GM19328 (cell line): ENCODE measurements at regions not wholly inside any gene's neighbourhood (a gene's known extent, or its start where the extent isn't known, plus 50 kb on each side); places are given as distances from the start of the nearest gene placed in this dataset.
A peak's percentile ranks its signal among the peaks of the same experiment; 100 is the strongest.

ENCODE experiments used
- ATAC-seq: cut with Tn5 transposase; IDR thresholded peaks from one replicate; pipeline ENCODE4 v1.9.1; 2021; ENCODE audit warnings: mild to moderate bottlenecking, moderate library complexity; ENCODE audit not compliant: unreplicated experiment

DNA sequence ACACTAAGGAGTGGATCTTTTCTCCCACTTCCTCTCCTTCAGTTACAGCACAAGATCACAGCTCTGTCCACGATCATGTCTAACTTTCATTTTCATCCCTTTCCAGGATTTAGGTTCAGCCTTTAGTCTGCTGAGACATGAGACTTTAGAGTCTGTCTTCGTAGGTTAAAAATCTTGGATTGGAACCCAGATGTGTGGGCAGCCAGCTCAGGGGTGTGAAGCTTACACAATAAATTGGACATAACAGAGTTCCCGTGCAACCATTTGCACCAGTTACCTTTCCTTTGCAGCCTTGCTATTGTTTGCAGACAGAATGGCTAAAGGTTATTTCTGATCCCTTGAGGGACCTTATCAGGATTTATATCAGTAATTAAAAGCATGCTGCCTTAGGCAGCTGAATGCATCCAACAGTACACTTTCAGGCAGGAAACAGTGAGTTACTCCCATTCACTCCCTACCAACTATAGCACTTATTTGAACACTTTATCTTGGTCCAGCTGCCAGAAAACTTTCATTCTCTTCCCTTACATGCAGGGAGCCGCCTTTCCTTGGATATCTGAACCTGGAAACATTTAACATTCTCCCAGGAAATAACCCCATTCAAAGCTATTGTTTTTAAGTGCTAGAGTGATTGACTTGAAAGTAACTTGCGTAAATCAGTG is 87.3 kb downstream of the TMEM100 start:
- no peak for ATAC-seq

DNA sequence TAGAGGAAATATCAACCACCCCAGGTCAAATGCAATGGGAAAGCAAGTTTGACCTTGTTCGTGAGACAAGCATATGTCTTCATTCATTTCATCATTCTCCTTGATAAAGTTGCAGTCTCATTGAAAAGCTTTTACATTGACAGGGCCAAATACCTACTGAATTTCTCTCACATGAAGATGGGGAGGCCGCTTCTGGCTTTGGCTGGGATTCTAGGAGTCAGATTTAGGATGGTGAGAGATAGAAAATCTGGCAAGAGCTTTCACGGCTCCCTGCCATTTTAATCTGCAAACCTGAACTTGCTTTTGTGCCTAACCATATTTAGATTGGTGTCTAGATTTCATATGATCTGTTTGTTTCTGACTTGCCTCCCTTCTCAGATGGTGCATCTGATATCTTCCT is 88.0 kb downstream of the TMEM100 start:
- ATAC-seq: no peak

DNA sequence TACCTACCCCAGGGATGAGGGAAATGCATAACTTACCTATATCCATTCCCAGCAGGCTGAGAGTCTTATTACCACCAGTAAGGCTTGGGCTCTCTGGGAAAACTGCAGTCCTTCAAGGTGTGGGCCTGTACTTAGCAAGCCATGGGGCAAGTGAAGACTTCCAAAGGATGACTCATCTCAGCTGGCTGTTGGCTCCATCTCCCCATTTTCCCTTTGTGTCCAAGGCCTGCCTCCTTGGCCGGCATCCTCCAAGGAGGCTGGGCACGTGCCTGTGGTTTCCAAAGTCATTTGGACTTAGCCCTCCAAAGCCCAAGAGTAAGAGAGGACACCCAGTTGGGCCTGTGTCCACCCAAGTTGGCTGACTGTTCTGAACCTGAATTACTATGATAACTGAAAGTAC is 89.8 kb downstream of the TMEM100 start:
- no peak for ATAC-seq

DNA sequence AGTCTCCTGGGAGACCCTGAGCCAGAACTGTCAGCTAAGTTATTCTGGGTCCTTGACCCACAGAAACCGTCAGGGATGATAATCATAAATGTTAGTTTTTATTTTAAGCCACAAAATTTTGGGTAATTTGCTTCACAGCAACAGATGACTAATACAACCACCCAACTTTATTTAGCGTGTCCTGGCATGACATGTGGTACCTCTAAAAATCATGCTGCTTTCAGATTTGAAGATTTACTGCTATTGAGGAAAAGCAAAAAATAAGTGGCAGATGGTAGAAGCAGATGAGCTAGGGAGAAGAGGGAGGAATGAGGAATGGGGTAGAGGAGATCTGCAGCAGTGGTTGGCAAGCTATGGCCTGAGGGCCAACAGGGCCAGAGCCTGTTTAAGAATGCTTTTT is 90.4 kb downstream of the TMEM100 start:
- no peak for ATAC-seq

DNA sequence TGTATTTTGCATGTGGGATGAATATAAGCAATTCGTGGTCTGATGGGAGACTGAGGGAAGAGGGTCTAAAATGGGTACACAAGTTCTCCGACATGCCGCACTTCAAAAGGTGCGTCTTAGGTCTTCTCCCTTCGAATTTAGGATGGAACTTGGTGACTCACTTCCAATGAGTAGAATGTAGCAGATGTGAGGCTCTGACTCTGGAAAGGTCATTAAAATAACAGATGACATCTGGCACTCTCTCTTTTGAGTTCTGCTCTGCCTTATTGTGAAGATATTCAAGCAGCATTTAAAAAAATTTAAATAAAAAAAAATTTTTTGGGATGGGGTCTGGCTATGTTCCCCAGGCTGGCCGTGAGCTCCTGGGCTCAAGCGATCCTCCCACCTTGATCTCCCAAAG is 92.7 kb downstream of the TMEM100 start:
- ATAC-seq: no peak

DNA sequence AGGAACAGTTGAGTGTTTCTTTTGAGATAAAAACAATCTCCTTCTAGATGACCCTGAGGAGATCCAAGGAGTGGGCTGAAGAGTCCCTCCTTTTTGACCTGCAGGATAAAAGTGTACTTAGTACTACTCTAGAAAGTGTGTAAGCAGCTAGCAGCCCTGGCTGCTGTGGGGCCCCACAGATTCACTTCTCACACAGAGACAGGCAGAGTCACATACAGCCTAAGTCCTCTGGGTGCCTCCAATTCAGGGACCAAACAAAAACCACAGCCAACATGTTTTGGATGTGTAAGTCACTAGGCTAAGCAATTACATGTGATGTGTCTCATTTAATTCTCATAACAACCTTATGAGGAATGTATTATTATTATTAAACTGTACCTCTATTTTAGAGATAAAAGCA is 97.1 kb downstream of the TMEM100 start:
- peak; percentile 71 for ATAC-seq

DNA sequence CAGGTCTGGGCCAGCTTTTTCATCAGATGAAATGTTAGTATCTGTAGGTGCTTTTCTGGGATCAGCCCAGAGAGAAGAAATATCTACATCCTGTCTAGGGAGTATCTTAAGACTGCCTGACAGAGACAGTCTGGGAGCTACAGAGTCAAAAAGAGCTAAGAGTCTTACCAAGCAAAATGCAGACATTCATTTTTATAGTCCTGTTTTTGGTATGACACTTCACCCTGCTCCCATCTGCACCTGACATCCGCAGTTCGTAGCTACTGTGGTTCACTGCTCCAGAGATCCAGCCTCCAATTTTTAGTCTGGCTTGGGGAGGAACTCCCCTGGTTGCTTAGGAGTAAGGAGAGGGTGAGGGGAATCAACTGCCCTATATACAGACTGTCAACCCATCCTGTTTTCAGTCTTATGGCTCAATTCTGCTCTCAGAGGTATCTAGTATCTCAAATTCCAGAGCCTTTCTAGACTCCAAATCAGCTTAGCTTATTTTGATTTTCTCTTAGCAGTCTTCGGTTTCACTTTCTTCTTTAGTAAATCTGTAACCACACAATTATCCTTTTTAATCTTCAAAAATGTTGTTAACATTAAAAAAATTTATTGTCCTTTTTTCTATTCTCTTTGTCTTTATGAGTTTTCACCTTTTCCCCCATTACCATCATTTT is 97.8 kb downstream of the TMEM100 start:
- peak; percentile 48 for ATAC-seq

DNA sequence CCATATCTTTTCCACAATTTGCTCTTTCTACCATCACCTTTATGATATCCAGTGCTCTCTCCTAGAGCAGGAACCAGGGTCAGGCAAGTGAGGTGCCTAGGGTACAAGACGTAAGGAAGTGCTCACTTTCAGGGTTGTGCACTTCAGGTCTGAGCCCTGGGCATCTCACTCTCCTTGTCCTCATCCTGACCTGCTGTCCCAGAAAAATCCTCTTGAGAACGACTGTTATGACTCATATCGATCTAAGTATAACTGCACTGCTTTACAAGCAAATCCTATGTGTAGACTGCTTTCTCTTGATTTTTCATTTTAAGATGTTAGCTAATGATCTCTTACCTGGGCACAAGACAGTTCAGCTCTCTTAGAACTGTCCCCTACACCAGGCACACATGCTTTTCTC is 100.1 kb downstream of the TMEM100 start:
- ATAC-seq: no peak

DNA sequence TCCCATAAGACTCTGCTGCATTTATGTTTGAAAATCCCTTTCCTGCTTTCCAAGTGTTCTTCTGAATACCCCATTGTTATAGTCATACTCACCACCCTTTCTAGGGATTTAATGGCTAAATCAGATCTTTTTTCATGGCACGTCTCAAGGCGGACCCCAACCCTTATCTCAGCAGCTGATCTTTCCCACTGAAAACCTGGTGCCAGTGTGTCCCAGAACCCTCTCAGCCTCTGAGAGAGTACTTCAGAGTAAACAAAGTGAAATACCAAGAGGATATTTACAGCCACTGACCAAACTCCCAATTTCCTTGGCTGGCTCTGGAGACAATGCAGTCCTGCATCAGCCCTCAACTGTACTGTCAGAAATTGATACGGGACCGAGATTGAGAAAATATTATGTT is 101.7 kb downstream of the TMEM100 start:
- ATAC-seq: no peak

DNA sequence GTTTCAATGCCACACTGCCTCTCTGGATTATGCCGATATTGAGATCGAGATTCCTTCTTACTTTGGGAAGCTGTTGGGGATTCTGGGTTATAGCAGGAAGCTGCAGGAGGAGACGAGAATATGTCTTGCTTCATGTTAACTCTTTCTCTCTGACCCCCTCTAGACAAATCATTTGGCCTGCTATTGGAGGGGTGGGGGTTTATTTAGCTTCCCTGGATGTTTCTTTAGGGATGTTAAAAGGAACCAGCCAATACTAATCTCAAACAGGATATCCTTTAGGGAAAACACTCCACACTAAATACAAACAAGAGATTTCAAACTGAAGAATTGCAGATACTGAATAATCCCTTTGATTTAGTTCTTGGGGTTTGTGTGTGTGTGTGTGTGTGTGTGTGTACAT is 102.6 kb downstream of the TMEM100 start:
- ATAC-seq: no peak

DNA sequence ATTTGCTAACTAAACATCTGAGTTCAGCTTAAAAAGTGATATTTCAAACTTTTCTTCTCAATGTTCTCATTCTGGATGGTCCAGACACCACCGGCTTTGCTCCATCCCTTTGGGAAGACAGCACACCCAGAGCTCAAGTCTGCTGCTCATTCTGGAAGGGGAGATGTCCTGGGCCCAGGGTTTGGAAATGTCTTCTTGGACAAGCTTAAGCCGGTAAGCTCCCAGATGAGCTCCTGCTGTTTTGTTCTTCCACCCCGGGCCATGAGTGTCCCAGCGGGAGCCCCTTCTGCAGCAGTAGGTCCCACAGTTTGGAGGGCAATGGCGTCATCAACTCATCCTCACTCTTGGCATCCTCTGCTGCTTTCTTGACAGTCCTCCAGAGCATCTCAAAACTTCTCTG is 105.2 kb downstream of the TMEM100 start:
- no peak for ATAC-seq

DNA sequence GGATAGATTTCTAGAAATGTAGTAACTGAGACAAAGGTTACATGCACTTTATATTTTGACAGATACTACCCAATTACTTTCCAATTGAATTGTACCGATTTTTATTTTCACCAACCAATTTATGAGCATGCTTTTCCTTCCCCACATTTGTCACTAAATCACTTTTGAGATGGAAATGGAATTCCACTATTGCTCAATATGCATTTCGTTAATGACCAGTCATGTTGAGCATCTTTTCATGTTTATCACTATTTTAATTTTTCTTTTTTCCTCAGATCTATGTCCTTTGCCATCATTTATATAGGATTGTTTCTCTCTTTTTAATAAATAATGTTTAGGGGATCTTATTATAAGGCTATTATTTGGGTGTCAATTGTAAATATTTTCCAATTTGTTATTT is 102.8 kb upstream of the SMIM36 start:
- no peak for ATAC-seq

DNA sequence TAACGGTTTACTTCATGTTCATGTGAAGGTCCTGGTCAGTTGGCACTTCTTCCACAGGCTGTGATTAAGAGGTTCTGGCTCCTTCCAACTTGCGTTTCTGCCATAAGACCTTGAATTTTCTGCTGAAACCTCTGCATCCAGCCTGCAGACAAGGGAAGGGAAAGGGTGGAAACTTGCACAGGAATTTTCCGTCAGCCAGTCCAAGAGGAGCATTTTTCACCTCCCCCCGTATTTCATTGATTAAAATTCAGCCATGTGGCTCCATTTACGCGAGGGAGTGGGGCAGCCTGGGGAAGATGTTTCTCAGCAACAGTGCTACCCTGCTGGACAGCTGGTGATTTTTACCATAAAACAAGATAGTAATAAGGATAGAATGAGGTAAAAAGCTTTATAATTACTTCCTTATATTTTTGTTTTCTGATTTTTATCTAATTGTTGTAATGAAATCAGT is 101.5 kb upstream of the SMIM36 start:
- ATAC-seq: no peak

DNA sequence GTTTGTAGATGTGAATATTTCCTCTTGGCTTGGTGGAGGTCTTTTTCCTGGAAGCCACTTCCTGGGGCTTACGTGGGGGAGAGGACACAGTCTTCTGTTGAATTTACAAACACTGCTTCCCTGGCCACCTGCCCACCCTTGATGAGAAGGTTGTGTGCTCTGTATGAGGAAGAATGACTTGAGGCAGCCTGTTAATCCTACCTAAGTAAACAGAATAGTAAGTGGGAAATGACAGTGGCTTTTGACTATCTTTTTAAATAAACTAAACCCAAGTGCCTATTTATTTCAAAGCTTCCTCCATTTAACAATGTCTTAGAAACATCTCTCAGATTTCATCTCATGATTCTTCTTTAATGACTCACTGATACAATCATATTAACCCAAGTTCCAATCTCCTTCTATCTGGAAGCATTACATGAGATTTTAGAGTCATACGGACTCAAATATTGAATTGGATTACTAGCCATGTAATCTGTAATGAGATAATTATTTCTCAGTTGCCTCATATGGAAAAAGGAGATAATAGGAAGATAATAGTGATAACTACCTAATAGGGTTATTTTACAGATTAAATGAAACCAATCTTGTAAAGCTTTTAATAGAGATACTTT is 96.6 kb upstream of the SMIM36 start:
- no peak for ATAC-seq

DNA sequence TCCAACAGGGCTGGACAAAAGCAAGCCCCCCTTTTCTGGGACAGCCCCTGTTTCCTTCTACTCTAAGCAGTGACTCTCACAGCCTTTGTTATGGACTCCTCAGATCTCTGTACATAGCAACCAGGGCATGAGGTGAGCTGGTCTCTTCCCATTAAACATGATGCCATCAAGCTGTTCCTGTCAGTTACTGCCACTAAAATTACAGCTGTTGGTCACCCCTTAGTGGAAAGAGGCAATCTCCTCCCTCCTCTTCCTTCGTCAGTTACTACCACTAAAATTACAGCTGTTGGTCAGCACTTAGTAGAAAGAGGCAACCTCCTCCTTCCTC is 95.2 kb upstream of the SMIM36 start:
- ATAC-seq: no peak

DNA sequence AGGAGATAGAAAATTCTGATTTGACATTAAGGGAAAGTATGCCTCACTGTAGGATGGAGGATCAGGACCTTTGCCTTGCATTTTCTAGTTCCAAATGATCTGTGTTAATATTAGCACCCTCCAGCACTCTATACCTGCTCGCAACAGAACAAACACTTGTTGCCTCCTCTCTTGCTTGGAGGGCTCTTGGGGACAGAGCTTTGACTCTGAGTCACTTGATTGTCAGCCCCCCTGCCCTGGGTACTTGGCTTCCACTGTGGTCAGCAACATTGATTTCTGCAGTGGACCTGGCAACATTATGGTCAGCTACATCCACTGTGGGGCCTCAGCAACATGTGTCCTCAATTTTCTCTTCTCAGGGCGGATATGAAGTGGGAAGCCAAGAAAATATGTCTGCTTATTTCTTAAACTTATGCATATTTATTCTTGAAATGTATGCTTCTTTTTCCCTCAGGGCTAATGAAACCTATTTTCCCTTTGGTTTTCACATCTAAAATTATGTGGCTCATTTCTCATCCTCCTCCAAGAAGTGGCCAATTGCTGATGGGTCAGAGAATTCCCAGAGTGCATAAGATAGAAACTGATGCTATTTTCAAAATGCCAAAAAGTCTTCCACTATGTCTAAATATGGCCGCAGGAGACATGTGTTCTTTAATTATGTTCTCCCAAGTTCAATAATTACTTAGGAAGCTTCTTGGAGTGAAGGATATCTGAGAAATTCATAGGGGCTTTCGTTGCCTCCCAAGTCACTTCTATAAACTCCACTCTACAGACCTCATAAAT is 94.6 kb upstream of the SMIM36 start:
- no peak for ATAC-seq

DNA sequence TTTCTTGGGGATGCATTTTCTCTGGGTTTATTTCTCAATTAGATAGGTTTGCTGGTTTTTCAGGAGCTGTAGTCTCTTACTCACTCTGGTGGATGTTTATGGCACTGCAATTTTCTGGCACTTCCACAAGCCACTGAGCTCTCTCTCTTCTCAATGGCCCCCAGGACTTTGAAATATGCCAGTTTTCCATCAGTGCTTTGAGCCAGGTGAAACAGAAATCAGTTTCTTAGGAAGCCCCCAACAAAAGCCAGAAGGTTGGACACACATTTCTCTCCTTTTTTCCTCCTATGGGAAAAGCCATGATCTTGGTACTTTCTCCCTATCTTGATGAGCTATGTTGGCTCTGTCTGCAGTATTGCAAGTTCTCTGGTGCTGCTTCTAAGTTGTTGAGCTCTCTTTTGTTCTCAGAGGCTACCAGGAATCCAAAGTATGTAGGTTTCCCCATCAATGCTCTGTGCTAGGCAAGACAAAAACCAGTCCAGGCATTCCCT is 90.7 kb upstream of the SMIM36 start:
- ATAC-seq: no peak

DNA sequence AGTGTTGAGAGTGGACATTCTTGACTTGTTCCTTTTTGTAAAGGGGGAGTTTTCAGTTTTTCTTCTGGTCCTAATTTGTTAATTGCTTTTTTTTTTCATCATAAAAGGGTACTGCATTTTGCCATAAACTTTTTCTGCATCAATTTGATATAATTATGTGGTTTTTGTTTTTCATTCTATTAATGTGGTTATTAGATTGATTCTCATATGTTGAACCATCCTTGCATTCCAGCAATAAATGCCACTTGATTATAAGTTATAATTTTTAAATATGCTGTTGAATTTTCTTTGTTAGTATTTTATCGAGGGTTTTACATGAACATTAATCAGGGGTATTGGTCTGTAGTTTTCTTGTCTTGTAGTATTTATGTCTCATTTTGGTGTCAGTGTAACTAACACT is 87.2 kb upstream of the SMIM36 start:
- no peak for ATAC-seq

DNA sequence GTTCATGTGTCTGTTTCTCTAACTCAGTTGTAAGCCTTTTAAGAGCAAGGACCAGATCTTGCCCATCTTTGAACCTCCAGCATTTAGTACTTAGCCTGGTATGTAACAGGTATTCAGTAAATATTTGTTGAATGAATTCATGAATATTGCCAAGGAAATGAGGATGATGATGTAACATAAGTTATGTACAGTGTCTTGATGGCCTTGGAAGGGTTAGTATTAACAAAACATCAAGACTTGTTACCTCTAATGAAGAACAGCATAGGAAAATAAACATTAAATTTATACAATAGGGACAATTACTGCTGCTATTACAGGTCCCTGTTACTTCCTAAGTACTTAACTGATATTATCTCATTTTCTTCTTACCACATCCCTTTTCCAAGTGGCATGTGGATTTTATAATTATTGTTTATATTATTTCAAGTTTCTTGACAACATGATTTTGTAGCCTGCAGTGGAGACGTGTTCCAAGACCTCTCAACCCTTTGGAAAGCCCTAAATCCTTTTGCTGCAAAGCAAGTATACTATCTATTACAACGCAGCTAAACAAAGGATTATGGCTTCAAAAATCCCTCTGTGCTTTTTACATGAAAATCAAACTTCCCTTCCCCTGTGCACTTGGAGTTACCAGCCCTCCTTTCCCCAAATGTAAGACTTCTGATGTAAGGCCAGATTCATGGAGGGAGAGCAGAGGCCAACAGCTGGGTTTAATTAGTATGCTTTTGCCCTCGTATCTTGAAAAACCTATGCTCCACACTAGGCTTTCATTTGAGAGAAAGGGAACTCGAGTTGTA is 77.4 kb upstream of the SMIM36 start:
- ATAC-seq: no peak

DNA sequence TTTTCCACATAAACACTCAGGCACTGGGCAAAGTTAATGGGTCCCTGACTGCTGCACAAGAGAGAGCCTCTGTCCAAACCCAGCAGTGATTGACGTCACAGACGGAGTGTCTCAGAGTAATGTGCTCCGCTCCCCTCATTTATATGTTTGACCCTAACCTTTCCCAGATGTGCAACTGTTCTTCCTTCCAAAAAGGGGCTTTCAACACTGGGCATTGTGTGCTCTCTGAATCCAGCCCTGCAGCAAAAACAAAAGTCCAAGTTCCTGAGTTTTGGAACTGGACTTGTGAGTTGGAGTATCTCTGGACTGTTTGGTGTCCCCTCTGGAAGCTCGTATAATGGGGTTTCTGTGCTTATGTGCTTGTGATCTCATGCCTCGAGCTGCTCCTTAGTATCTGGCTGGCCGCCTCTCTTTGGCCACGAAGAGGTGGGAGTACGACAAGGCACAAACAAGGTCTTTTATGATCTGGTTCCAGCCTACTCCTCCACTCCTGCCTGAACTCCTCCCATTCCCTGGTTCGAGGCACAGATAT is 76.4 kb upstream of the SMIM36 start:
- no peak for ATAC-seq

DNA sequence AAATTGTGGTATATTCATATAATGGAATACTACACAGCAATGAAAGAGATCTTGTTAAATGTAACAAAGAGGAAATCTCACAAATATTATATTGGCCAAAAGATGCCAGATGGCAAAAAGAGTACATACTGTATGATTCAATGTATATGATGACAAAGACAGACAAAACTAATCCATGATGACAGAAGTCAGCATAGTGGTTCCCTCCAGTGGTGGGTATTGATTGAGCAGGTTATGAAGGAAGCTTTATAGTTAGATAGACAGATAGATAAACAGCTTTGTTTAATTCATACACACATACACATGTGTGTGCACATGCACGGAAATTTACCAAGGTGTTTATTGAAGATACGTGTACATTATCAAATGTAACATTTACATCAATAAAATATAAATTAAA is 74.4 kb upstream of the SMIM36 start:
- no peak for ATAC-seq
